NCI-H128 (cell line): ENCODE measurements at regions not wholly inside any gene's neighbourhood (a gene's known extent, or its start where the extent isn't known, plus 50 kb on each side); places are given as distances from the start of the nearest gene placed in this dataset.

Source experiments
- DNase-seq: peaks from one replicate; lab custom pipeline; 2025; ENCODE audit not compliant: unreplicated experiment; lab: John Stamatoyannopoulos, UW

GRCh38 chr10:10772411-10772810 lies 245.3 kb upstream of the CELF2 start:
- DNase-seq = no peak

GRCh38 chr10:10772874-10773508 lies 244.7 kb upstream of the CELF2 start:
- no peak for DNase-seq

- DNase-seq = no peak
These were observed 243.3 kb upstream of the CELF2 start for GRCh38 chr10:10774416-10774815.

GRCh38 chr10:10776363-10776762 lies 241.3 kb upstream of the CELF2 start:
- DNase-seq = no peak

GRCh38 chr10:10777279-10777678 lies 240.4 kb upstream of the CELF2 start:
- no peak for DNase-seq

GRCh38 chr10:10777723-10778122 lies 239.9 kb upstream of the CELF2 start:
- DNase-seq = no peak

- no peak for DNase-seq
These were observed 238.7 kb upstream of the CELF2 start for GRCh38 chr10:10778959-10779358.

GRCh38 chr10:10779511-10779910 lies 238.2 kb upstream of the CELF2 start:
- no peak for DNase-seq

GRCh38 chr10:10780746-10781145 lies 236.9 kb upstream of the CELF2 start:
- DNase-seq = no peak

- no peak for DNase-seq
These were observed 235.1 kb upstream of the CELF2 start for GRCh38 chr10:10782603-10783002.

- no peak for DNase-seq
These were observed 232.0 kb upstream of the CELF2 start for GRCh38 chr10:10785627-10786026.

- DNase-seq = no peak
These were observed 231.3 kb upstream of the CELF2 start for GRCh38 chr10:10786109-10787090.

GRCh38 chr10:10787586-10787985 lies 230.1 kb upstream of the CELF2 start:
- DNase-seq = no peak

GRCh38 chr10:10788761-10789160 lies 228.9 kb upstream of the CELF2 start:
- no peak for DNase-seq

GRCh38 chr10:10791869-10792268 lies 225.8 kb upstream of the CELF2 start:
- DNase-seq = no peak

GRCh38 chr10:10792681-10793080 lies 225.0 kb upstream of the CELF2 start:
- DNase-seq = no peak

- no peak for DNase-seq
These were observed 223.6 kb upstream of the CELF2 start for GRCh38 chr10:10794046-10794445.

GRCh38 chr10:10794791-10795191 lies 222.9 kb upstream of the CELF2 start:
- DNase-seq = no peak

- DNase-seq = no peak
These were observed 221.5 kb upstream of the CELF2 start for GRCh38 chr10:10796061-10796773.

GRCh38 chr10:10796774-10797415 lies 220.8 kb upstream of the CELF2 start:
- DNase-seq = no peak

- no peak for DNase-seq
These were observed 220.2 kb upstream of the CELF2 start for GRCh38 chr10:10797513-10797912.
